GM12874 (cell line): ENCODE measurements at regions not wholly inside any gene's neighbourhood (a gene's known extent, or its start where the extent isn't known, plus 50 kb on each side); places are given as distances from the start of the nearest gene placed in this dataset.

Experiments
- TF ChIP-seq, protein P1 (sequence below): IDR thresholded peaks from 2 replicates; pipeline ENCODE4 v1.5.1; 2011; ENCODE audit warnings: low read depth, mild to moderate bottlenecking, control low read depth, low read length, moderate library complexity; ENCODE audit not compliant: insufficient read depth

DNA sequence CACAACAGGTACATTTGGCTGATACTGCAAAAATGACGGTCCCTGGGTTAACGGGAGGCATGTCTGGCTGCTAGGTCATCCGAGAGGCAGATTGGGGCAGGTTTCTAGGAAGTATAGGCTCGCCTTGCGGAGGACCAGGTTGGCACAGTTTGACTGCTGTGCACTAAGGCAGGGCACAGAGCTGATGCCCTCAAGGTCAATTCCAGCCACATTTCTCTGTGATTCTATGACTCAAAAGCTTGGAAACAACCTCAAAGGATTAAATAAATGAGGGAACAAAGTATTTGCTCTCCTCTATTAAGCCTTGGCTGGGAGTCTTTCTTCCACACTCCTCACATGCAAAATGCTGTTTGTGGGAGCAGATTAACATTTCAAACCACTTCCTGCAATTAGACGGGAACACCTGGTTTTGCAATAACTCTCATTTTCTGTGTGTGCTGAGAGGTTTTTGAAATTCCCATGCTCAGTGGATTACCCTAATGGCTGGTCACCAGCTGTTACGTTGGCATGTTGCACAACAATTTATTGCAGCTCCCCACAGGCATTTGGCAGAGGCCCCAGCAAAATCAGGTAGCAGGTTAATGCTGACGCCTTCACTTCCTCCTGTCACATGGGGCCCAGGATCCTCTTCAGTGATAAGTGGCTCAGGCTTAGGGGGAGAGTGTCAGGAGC is 61.0 kb upstream of the PLET1 start:
- TF ChIP-seq, protein P1, sequence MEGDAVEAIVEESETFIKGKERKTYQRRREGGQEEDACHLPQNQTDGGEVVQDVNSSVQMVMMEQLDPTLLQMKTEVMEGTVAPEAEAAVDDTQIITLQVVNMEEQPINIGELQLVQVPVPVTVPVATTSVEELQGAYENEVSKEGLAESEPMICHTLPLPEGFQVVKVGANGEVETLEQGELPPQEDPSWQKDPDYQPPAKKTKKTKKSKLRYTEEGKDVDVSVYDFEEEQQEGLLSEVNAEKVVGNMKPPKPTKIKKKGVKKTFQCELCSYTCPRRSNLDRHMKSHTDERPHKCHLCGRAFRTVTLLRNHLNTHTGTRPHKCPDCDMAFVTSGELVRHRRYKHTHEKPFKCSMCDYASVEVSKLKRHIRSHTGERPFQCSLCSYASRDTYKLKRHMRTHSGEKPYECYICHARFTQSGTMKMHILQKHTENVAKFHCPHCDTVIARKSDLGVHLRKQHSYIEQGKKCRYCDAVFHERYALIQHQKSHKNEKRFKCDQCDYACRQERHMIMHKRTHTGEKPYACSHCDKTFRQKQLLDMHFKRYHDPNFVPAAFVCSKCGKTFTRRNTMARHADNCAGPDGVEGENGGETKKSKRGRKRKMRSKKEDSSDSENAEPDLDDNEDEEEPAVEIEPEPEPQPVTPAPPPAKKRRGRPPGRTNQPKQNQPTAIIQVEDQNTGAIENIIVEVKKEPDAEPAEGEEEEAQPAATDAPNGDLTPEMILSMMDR = no peak

DNA sequence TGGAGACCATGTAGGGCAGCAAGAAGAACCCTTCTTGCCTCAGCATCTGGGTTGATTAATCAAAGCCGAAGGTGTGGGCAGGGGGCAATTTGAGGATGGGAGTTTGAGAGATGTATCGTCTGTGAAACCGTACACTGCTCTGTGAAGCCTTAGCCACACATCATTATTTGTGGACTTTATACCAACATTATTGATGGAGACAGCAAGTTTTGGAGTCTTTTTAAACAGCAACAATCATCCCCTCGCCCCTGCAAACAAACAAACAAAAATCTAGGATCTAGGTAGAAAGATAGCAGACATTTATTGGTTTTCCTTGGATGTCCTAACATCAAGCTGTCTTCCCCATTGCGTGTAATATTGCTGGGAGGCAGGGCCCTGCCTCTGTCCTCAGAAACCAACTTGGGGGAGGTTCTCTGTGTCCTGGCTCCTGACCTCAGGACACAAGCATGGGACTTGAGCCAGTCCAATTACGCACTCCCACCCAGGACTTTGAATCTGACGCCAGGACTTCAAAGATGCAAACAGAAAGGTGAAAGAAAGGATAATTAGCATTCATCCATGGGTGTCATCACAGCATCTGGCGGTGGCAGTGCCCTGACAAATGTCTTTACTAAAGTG is 61.6 kb upstream of the PLET1 start:
- TF ChIP-seq, protein P1 = no peak

DNA sequence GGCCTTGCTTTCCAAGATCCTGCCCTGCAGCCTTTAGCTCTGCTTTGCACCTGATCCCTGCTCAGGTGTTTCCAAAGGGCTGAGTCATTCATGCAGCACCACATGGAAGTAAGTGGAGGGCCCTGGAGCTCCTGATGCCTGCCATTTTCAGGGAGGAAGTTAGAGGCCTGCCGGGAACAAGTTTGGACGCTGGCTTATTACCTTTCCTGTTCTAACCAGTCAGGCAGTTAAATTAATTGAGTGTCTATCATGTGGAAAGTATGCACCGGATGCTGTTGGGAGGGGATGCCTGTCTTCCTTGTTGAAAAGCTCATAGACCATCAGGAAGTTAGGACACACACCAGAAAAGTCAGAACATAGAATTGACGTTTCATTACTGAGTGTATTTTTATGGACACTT is 73.7 kb upstream of the PLET1 start:
- TF ChIP-seq, protein P1 = no peak

DNA sequence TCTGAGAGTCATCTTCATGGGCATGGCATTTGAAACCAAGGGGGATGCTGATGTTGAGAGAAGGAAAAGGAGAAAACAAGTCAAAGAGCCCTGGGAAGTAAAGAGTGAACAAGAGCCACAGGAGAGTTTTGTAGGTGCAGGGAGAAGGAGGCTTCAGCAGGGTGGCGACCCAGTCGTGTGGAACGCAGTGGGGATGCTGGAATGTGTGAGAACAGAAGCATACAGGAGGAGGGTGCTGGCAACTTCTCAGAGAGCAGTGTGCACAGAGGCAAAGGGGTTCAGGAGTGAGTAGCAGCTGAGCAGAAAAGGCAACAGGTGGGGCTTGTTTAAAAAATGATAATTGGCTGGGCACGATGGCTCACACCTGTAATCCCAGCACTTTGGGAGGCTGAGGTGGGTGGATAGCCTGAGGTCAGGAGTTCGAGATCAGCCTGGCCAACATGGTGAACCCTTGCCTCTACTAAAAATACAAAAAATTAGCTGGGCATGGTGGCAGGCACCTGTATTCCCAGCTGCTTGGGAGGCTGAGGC is 75.8 kb upstream of the PLET1 start:
- TF ChIP-seq, protein P1 = no peak

DNA sequence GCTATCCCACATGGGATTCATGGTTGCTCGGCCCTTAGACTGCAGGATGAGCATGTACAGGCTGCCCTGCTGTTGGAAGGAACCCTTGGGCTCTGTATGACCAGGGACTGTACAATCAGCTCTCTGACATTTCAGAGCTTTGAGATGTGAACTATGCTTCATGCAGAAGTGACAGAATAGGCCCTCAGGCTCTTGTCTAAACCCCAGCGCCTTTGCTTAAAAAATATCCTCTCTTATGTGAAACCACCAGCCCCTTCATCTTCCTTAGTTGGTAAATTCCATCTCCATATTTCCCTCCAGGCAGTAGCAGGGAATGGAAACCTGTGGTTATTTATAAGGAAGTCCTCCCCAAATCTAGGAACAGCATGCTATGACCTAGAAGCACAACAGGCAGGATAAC is 78.9 kb upstream of the PLET1 start:
- TF ChIP-seq, protein P1 = no peak

DNA sequence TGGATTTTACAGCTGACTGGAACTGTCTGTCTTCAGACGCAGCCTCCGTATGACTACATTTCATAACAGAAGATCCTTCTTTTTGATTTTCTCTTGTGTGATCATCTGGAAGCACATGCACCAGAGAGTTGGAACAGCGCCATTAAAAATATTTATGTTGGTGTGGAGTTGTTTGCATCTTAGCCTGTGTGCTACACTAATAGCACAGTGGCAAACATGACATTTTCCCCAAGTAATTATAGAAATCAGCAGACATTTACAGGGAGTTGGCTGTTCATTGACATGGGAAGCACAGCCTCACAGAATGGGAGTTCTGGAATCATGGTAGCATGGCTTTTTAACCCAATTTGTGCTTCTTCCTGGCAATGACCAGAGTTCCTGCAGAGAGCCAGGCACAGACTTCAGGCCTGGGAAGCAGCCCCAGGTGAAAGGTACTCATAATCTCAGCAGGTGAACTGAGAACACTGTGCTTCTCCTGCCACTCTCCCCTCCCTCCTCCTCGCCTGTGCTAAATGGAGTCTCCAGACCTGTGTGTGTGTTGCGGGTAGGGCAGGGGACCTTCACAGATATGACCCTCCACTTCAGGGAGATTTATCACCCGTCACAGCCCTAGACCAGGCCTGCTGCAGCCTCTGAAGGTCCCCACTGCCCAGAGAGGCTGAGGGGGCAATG is 82.8 kb upstream of the PLET1 start:
- TF ChIP-seq, protein P1 = no peak

DNA sequence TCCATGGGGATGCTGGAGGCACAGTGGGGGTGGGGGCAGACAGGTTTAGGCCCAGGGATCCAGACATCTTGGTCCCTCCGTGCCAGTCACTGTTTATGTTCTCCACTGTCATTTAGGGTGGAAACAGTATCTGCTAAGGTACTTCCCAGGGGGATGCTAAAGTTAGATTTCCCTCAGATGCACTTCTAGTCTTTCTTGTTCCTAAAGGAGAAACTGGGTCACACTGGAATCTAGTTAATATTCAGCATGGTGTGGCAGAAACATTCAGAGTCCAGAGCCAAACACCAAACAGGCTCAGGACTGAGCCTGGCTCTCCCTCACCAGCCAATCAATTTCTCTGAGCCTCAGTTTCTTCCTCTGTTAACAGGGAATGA is 83.4 kb upstream of the PLET1 start:
- TF ChIP-seq, protein P1 = no peak
